ENCODE measurements at regions not wholly inside any gene's neighbourhood (a gene's known extent, or its start where the extent isn't known, plus 50 kb on each side); places are given as distances from the start of the nearest gene placed in this dataset.

DNA sequence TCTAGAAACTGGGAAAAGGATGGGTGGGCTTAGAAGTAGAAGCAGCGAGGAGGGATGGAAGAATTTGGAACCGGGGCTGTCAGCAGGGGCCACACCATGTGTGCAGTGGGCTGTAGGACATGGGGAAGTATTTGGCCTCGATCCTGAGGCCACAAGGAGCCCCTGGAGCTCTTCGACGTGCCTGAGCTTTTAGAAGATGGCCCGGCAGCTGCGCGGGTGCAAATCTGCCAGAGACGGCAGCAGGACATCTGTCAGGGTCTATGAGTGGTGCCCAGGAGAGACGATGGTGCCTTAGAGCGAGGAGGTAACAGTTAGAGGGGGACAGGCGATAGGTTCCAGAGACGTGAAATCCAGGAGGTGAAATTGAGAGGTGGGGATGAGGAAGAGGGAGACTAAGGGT, 321.1 kb downstream of the UACA start:
- no peaks in the 10 kb centered on the region for H3K9me3 ChIP-seq (ENCODE audit: control insufficient read depth in 2 of 3, insufficient read depth in 1 of 3, low read length in 3 of 3)
- no peak for FAIRE-seq
- no peaks in the 10 kb centered on the region for H3K27me3 ChIP-seq (ENCODE audit: control insufficient read depth, insufficient read depth, low read length)
- H3K27ac ChIP-seq (ENCODE audit: low read depth in 2 of 2, low read length in 2 of 2): no peak overlapping the region
- H3K4me3 ChIP-seq (ENCODE audit: low read length in 3 of 3): no peak overlapping the region
- DNase-seq: no peak
- TF ChIP-seq, protein P1, sequence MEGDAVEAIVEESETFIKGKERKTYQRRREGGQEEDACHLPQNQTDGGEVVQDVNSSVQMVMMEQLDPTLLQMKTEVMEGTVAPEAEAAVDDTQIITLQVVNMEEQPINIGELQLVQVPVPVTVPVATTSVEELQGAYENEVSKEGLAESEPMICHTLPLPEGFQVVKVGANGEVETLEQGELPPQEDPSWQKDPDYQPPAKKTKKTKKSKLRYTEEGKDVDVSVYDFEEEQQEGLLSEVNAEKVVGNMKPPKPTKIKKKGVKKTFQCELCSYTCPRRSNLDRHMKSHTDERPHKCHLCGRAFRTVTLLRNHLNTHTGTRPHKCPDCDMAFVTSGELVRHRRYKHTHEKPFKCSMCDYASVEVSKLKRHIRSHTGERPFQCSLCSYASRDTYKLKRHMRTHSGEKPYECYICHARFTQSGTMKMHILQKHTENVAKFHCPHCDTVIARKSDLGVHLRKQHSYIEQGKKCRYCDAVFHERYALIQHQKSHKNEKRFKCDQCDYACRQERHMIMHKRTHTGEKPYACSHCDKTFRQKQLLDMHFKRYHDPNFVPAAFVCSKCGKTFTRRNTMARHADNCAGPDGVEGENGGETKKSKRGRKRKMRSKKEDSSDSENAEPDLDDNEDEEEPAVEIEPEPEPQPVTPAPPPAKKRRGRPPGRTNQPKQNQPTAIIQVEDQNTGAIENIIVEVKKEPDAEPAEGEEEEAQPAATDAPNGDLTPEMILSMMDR (IDR thresholded peaks at IDR 0.05; ENCODE audit: borderline replicate concordance, extremely low read depth, insufficient read depth): no peak
- H3K9ac ChIP-seq (ENCODE audit: low read length in 3 of 3): no peak overlapping the region
- no peaks in the 10 kb centered on the region for H3K4me1 ChIP-seq (ENCODE audit: control insufficient read depth in 2 of 3, insufficient read depth in 2 of 3, low read depth in 1 of 3, low read length in 3 of 3)
- no peaks in the 10 kb centered on the region for H3K36me3 ChIP-seq (ENCODE audit: control insufficient read depth in 2 of 3, insufficient read depth in 3 of 3, low read length in 3 of 3)
- intact Hi-C loops (cut with DNase I): no loop called here

DNA sequence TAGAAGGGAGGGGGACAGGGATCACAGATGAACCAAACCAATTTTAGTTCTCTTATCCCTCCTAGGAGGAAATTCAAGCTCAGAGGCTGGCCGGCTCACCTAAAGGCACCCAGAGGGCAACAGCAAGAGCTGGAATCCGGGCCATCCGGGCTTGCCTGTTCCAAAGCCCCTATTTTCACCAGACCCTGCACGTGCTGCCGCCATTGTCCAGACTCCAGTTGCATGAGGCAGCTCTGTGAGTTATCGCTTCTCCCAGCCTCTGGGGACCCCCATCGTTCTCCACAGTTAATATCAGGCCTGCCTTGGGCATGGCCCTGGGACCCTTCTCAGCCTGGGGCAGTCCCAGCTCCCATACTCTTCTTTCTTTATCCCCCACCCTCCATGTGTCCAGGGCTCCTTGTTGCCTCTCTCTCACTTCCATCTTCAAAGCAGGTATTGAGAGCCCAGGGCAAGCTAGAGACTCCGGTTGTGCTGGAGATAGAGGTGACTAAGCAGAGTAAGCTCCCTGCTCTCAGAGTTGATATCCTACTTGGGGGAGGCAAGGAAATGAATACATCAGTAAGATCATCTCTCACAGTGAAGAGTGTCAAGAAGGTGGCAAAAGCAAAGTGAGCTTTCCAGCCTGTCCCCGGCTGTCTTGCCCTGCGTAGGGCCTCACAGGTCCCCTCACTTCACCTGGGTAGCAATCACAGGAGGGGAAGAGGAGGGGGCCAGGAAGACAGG, 322.8 kb downstream of the UACA start:
- DNase-seq (no peak), FAIRE-seq (no peak)
- no peak overlapping the region for H3K27ac ChIP-seq (ENCODE audit: low read depth in 2 of 2, low read length in 2 of 2)
- no peaks in the 10 kb centered on the region for H3K27me3 ChIP-seq (ENCODE audit: control insufficient read depth, insufficient read depth, low read length)
- no peaks in the 10 kb centered on the region for H3K4me1 ChIP-seq (ENCODE audit: control insufficient read depth in 2 of 3, insufficient read depth in 2 of 3, low read depth in 1 of 3, low read length in 3 of 3)
- no peaks in the 10 kb centered on the region for H3K36me3 ChIP-seq (ENCODE audit: control insufficient read depth in 2 of 3, insufficient read depth in 3 of 3, low read length in 3 of 3)
- no peak overlapping the region for H3K4me3 ChIP-seq (ENCODE audit: low read length in 3 of 3)
- TF ChIP-seq, protein P1 (IDR thresholded peaks at IDR 0.05; ENCODE audit: borderline replicate concordance, extremely low read depth, insufficient read depth): no peak
- H3K9me3 ChIP-seq (ENCODE audit: control insufficient read depth in 2 of 3, insufficient read depth in 1 of 3, low read length in 3 of 3): no peaks in the 10 kb centered on the region
- intact Hi-C loops (cut with DNase I): no loop called here
- no peak overlapping the region for H3K9ac ChIP-seq (ENCODE audit: low read length in 3 of 3)

DNA sequence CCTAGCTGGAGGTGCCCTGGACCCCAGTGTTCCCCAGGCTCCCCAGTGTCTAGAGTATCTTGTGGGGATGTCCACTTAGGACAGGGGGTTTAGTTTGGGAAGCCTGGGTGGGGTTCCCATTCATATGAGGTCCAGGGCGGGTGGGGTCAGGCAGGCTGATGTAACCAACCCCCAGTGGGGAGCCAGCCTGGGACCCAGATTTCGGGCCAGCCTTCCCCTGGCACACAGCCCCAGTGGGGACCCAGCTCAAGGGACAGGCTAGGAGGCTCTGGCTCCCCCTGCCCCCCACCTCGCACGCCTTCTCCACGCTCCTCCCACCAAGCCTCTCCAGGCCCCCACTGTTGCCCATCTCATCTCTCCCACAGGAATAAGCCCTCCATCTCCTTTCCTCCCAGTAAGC, 323.5 kb downstream of the UACA start:
- H3K36me3 ChIP-seq (ENCODE audit: control insufficient read depth in 2 of 3, insufficient read depth in 3 of 3, low read length in 3 of 3): no peaks in the 10 kb centered on the region
- H3K4me3 ChIP-seq (ENCODE audit: low read length in 3 of 3): no peak overlapping the region
- H3K9me3 ChIP-seq (ENCODE audit: control insufficient read depth in 2 of 3, insufficient read depth in 1 of 3, low read length in 3 of 3): no peaks in the 10 kb centered on the region
- FAIRE-seq (no peak), DNase-seq (peak in 1 of 5 donors; percentile 60)
- TF ChIP-seq, protein P1 (IDR thresholded peaks at IDR 0.05; ENCODE audit: borderline replicate concordance, extremely low read depth, insufficient read depth): no peak
- no peaks in the 10 kb centered on the region for H3K4me1 ChIP-seq (ENCODE audit: control insufficient read depth in 2 of 3, insufficient read depth in 2 of 3, low read depth in 1 of 3, low read length in 3 of 3)
- no peak overlapping the region for H3K27ac ChIP-seq (ENCODE audit: low read depth in 2 of 2, low read length in 2 of 2)
- no peak overlapping the region for H3K9ac ChIP-seq (ENCODE audit: low read length in 3 of 3)
- H3K27me3 ChIP-seq (ENCODE audit: control insufficient read depth, insufficient read depth, low read length): no peaks in the 10 kb centered on the region
- intact Hi-C loops (cut with DNase I): no loop called here
